Panc1 (cell line): ENCODE measurements at regions not wholly inside any gene's neighbourhood (a gene's known extent, or its start where the extent isn't known, plus 50 kb on each side); places are given as distances from the start of the nearest gene placed in this dataset.

ENCODE experiments used
- ATAC-seq: fragments of 200-7000 bp; cut with Tn5 transposase; 2 replicates; pipeline ENCODE4 v1.9.1; 2020; ENCODE audit warnings: mild to moderate bottlenecking, moderate library complexity
- BruUV-seq: library from RNA; stranded (reverse); fragments of 400-500 nt; replicated peaks from 2 replicates; lab custom pipeline; 2021; lab: Mats Ljungman, UMichigan
- CTCF ChIA-PET: fragments of 300-600 bp; sonication (Branson Sonifier 250); formaldehyde crosslinking; loops from one replicate; lab custom pipeline; 2022; ENCODE audit warnings: antibody characterized with exemption; lab: Charles Lee
- POLR2A ChIA-PET: fragments of 300-600 bp; sonication (Branson Sonifier 250); formaldehyde crosslinking; loops from one replicate; lab custom pipeline; 2022; ENCODE audit warnings: antibody characterized with exemption; lab: Charles Lee
- DNase-seq: peaks from one replicate; pipeline ENCODE4 v3.0.0-alpha.2; 2010; ENCODE audit warnings: low read depth, low spot score
- H3K27ac ChIP-seq: 2 replicates; pipeline ENCODE4 v1.5.1; 2011; ENCODE audit warnings: mild to moderate bottlenecking, low read length, inconsistent platforms
- H3K27me3 ChIP-seq: fragments of 200-500 bp; sonication (Bioruptor generic); 2 replicates; pipeline ENCODE4 v1.6.0; 2014; ENCODE audit warnings: low read length, inconsistent platforms; ENCODE audit not compliant: control insufficient read depth, insufficient read depth
- H3K36me3 ChIP-seq: fragments of 200-500 bp; sonication (Bioruptor generic); 2 replicates; pipeline ENCODE4 v1.5.1; 2014; ENCODE audit warnings: inconsistent platforms, mild to moderate bottlenecking, low read length, moderate library complexity; ENCODE audit not compliant: control insufficient read depth, insufficient read depth
- H3K4me1 ChIP-seq: 2 replicates; pipeline ENCODE4 v1.5.1; 2011; ENCODE audit warnings: inconsistent platforms, mild to moderate bottlenecking, low read length, moderate library complexity; ENCODE audit not compliant: control insufficient read depth, insufficient read depth
- H3K4me3 ChIP-seq, 2 experiments: 2 replicates each; pipeline ENCODE4 v1.5.1; 2011 to 2012; ENCODE audit warnings: low read depth in 2 of 2, low read length in 2 of 2, mild to moderate bottlenecking in 2 of 2, inconsistent platforms in 1 of 2, moderate library complexity in 1 of 2
- H3K9me3 ChIP-seq: fragments of 200-500 bp; sonication (Bioruptor generic); 2 replicates; pipeline ENCODE4 v1.5.1; 2014; ENCODE audit warnings: low read depth, mild to moderate bottlenecking, inconsistent platforms, low read length, moderate library complexity; ENCODE audit not compliant: control insufficient read depth, insufficient read depth
- POLR2AphosphoS5 ChIP-seq: IDR thresholded peaks from 2 replicates; pipeline ENCODE4 v1.6.1; 2012; ENCODE audit warnings: mild to moderate bottlenecking, low read depth, low read length, moderate library complexity
- SIN3A ChIP-seq: IDR thresholded peaks from 2 replicates; pipeline ENCODE4 v1.6.1; 2012; ENCODE audit warnings: low read depth, mild to moderate bottlenecking, low read length, moderate library complexity, borderline replicate concordance; ENCODE audit not compliant: insufficient read depth
- TCF7L2 ChIP-seq: IDR thresholded peaks from 2 replicates; pipeline ENCODE4 v1.6.1; 2011; ENCODE audit warnings: mild to moderate bottlenecking, low read depth, low read length, inconsistent platforms
- in situ Hi-C: cut with HindIII; loops from 2 replicates; pipeline ENCODE4 v1.10.0; 2016; ENCODE audit warnings: low sequenced_read_pairs, low pct_unique_long_range_greater_than_20kb
- intact Hi-C: fragments of 100-400 bp; cut with micrococcal nuclease; formaldehyde crosslinking; loops from one replicate; pipeline ENCODE4 v1.10.0; 2022; ENCODE audit not compliant: unreplicated experiment
- TF ChIP-seq, protein P1 (sequence below), 2 experiments: IDR thresholded peaks; 2 replicates each; pipeline ENCODE4 v1.6.1; 2011 to 2012; ENCODE audit warnings: low read depth in 2 of 2, control low read depth in 1 of 2, low read length in 1 of 2, mild to moderate bottlenecking in 1 of 2, moderate library complexity in 1 of 2; ENCODE audit not compliant: insufficient read depth in 1 of 2
- TF ChIP-seq, protein P2 (sequence below): fragments of 450-650 bp; IDR thresholded peaks from 2 replicates; pipeline ENCODE4 v1.5.1; 2017; ENCODE audit warnings: mild to moderate bottlenecking

DNA sequence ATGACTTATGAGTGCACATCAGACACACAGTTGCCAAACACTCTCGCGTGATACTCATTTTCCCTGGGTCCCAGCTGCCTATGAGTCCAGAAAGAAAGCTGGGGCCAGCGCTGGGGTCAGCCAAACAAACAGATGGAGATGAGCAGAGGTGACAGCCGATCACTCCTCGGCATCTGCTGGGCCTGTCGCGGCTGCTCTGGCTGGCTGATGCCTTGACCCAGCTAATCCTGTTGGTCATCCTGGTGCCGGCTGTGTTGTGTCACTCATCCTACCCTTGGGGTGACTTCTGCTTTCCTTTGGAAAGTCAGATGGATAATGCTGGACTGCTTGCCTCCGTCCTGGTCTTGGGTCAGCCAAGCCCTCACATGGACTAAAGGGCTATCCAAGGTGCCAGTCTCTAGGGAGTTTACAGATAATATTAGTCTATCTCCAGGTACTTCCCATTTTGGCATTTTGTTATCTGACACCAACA is 105.3 kb upstream of the PDZRN3 start:
- ATAC-seq, result no peak
- Histone ChIP-seq H3K4me1 (no peaks in the 10 kb centered on the region), H3K27me3 (no peaks in the 10 kb centered on the region), H3K9me3 (no peaks in the 10 kb centered on the region), H3K4me3 (no peak overlapping the region), H3K36me3 (no peaks in the 10 kb centered on the region), H3K27ac (no peak overlapping the region)
- in situ Hi-C loops (no loop called here), intact Hi-C loops (no loop called here)
- DNase-seq, result no peak
- CTCF ChIA-PET, result no interaction called here
- POLR2A ChIA-PET, result no interaction called here
- TF ChIP-seq, protein P1, sequence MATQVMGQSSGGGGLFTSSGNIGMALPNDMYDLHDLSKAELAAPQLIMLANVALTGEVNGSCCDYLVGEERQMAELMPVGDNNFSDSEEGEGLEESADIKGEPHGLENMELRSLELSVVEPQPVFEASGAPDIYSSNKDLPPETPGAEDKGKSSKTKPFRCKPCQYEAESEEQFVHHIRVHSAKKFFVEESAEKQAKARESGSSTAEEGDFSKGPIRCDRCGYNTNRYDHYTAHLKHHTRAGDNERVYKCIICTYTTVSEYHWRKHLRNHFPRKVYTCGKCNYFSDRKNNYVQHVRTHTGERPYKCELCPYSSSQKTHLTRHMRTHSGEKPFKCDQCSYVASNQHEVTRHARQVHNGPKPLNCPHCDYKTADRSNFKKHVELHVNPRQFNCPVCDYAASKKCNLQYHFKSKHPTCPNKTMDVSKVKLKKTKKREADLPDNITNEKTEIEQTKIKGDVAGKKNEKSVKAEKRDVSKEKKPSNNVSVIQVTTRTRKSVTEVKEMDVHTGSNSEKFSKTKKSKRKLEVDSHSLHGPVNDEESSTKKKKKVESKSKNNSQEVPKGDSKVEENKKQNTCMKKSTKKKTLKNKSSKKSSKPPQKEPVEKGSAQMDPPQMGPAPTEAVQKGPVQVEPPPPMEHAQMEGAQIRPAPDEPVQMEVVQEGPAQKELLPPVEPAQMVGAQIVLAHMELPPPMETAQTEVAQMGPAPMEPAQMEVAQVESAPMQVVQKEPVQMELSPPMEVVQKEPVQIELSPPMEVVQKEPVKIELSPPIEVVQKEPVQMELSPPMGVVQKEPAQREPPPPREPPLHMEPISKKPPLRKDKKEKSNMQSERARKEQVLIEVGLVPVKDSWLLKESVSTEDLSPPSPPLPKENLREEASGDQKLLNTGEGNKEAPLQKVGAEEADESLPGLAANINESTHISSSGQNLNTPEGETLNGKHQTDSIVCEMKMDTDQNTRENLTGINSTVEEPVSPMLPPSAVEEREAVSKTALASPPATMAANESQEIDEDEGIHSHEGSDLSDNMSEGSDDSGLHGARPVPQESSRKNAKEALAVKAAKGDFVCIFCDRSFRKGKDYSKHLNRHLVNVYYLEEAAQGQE (IDR thresholded peaks at IDR 0.05; ENCODE audit: insufficient read depth in 1 of 2, low read depth in 2 of 2, low read length in 1 of 2), result no peak
- TF ChIP-seq SIN3A, result no peak
- TF ChIP-seq TCF7L2, result no peak
- no peak for TF ChIP-seq POLR2AphosphoS5
- TF ChIP-seq, protein P2, sequence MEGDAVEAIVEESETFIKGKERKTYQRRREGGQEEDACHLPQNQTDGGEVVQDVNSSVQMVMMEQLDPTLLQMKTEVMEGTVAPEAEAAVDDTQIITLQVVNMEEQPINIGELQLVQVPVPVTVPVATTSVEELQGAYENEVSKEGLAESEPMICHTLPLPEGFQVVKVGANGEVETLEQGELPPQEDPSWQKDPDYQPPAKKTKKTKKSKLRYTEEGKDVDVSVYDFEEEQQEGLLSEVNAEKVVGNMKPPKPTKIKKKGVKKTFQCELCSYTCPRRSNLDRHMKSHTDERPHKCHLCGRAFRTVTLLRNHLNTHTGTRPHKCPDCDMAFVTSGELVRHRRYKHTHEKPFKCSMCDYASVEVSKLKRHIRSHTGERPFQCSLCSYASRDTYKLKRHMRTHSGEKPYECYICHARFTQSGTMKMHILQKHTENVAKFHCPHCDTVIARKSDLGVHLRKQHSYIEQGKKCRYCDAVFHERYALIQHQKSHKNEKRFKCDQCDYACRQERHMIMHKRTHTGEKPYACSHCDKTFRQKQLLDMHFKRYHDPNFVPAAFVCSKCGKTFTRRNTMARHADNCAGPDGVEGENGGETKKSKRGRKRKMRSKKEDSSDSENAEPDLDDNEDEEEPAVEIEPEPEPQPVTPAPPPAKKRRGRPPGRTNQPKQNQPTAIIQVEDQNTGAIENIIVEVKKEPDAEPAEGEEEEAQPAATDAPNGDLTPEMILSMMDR, result no peak
- BruUV-seq, result no TSS peak

DNA sequence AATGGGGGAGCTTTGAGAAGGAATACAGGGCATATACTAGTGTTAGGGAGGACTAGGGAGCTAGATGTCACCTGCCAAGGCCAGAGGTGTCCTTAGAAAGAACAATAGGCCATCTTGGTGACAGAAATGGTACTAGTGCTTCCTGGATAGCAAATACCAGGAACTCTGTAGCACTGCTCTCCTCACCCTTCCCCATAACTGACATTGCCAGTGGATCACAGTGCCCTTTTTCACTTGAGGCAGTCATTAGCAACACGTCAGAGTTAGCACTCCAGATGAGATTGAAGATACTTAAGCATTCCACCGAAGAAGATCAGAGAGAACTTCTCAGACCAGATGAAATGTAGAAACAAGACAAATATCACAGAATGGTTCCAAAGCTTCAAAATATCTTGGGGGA is 103.1 kb upstream of the PDZRN3 start:
- in situ Hi-C loops, result no loop called here
- CTCF ChIA-PET, result no interaction called here
- no peak for DNase-seq
- no peaks in the 10 kb centered on the region for H3K27me3 ChIP-seq
- H3K9me3 ChIP-seq, result no peaks in the 10 kb centered on the region
- no peaks in the 10 kb centered on the region for H3K36me3 ChIP-seq
- no TSS peak for BruUV-seq
- H3K27ac ChIP-seq, result no peak overlapping the region
- no peaks in the 10 kb centered on the region for H3K4me1 ChIP-seq
- ATAC-seq, result no peak
- H3K4me3 ChIP-seq, result no peak overlapping the region
- intact Hi-C loops, result no loop called here
- TF ChIP-seq, protein P2, result no peak
- TF ChIP-seq SIN3A, result no peak
- no peak for TF ChIP-seq TCF7L2
- TF ChIP-seq POLR2AphosphoS5, result no peak
- TF ChIP-seq, protein P1 (IDR thresholded peaks at IDR 0.05; ENCODE audit: insufficient read depth in 1 of 2, low read depth in 2 of 2, low read length in 1 of 2), result no peak
- POLR2A ChIA-PET, result no interaction called here
